GM23338 (cell line): ENCODE measurements at regions not wholly inside any gene's neighbourhood (a gene's known extent, or its start where the extent isn't known, plus 50 kb on each side); places are given as distances from the start of the nearest gene placed in this dataset.

Source experiments
- ATAC-seq: fragments of 200-7000 bp; cut with Tn5 transposase; 3 replicates; pipeline ENCODE4 v1.9.1; 2020
- DNase-seq: peaks from one replicate; pipeline ENCODE4 v3.0.0-alpha.2; 2015; ENCODE audit warnings: low spot score
- H2AFZ ChIP-seq: fragments of 200-600 bp; sonication (generic); 2 replicates; pipeline ENCODE4 v1.8.0; 2016; ENCODE audit warnings: antibody characterized with exemption, mild to moderate bottlenecking, moderate library complexity
- H3F3A ChIP-seq: fragments of 200-600 bp; sonication (generic); replicated peaks from 2 replicates; pipeline ENCODE4 v1.8.0; 2017; ENCODE audit warnings: antibody characterized with exemption, mixed run types, low read depth
- H3K27ac ChIP-seq: fragments of 200-600 bp; sonication (generic); 2 replicates; pipeline ENCODE4 v1.6.1; 2016; ENCODE audit warnings: low read depth
- H3K27me3 ChIP-seq: fragments of 200-600 bp; sonication (generic); 2 replicates; pipeline ENCODE4 v1.8.0; 2016; ENCODE audit warnings: mild to moderate bottlenecking, mixed run types, moderate library complexity; ENCODE audit not compliant: insufficient read depth
- H3K36me3 ChIP-seq: fragments of 200-600 bp; sonication (generic); 2 replicates; pipeline ENCODE4 v1.8.0; 2016; ENCODE audit warnings: mild to moderate bottlenecking; ENCODE audit not compliant: insufficient read depth
- H3K4me1 ChIP-seq: fragments of 200-600 bp; sonication (generic); 2 replicates; pipeline ENCODE4 v1.8.0; 2016; ENCODE audit warnings: mild to moderate bottlenecking, moderate library complexity; ENCODE audit not compliant: insufficient read depth
- H3K4me2 ChIP-seq: fragments of 200-600 bp; sonication (generic); 2 replicates; pipeline ENCODE4 v1.7.1; 2017; ENCODE audit warnings: mixed run types
- H3K4me3 ChIP-seq: fragments of 200-600 bp; sonication (generic); 2 replicates; pipeline ENCODE4 v1.6.1; 2016; ENCODE audit warnings: mixed run types
- H3K79me2 ChIP-seq: fragments of 200-600 bp; sonication (generic); replicated peaks from 2 replicates; pipeline ENCODE4 v1.8.0; 2017; ENCODE audit warnings: mild to moderate bottlenecking; ENCODE audit not compliant: insufficient read depth
- H3K9me2 ChIP-seq: fragments of 200-600 bp; sonication (generic); 2 replicates; pipeline ENCODE4 v1.8.0; 2017; ENCODE audit not compliant: insufficient read depth
- H4K20me1 ChIP-seq: fragments of 200-600 bp; sonication (generic); replicated peaks from 2 replicates; pipeline ENCODE4 v1.8.0; 2017; ENCODE audit warnings: mild to moderate bottlenecking; ENCODE audit not compliant: insufficient read depth
- H3K27ac Mint-ChIP-seq: 2 replicates; pipeline ENCODE4 v1.8.0; 2020; ENCODE audit warnings: inconsistent platforms, mild to moderate bottlenecking, moderate library complexity, mixed read lengths
- H3K27me3 Mint-ChIP-seq: 3 replicates; pipeline ENCODE4 v1.8.0; 2022; ENCODE audit warnings: low read depth, mild to moderate bottlenecking, moderate library complexity, mixed read lengths, inconsistent platforms; ENCODE audit not compliant: insufficient read depth, poor library complexity
- H3K36me3 Mint-ChIP-seq: 3 replicates; pipeline ENCODE4 v1.8.0; 2021; ENCODE audit warnings: low read depth, mild to moderate bottlenecking, inconsistent platforms, moderate library complexity, mixed read lengths
- H3K4me1 Mint-ChIP-seq: 3 replicates; pipeline ENCODE4 v1.8.0; 2020; ENCODE audit warnings: mild to moderate bottlenecking, inconsistent platforms, mixed read lengths
- H3K4me3 Mint-ChIP-seq: 3 replicates; pipeline ENCODE4 v1.8.0; 2021; ENCODE audit warnings: moderate library complexity, mild to moderate bottlenecking, inconsistent platforms, mixed read lengths
- H3K9me3 Mint-ChIP-seq: 3 replicates; pipeline ENCODE4 v1.8.0; 2020; ENCODE audit warnings: moderate library complexity, mild to moderate bottlenecking, inconsistent platforms, mixed read lengths
- CREB1 ChIP-seq: fragments of 250-450 bp; sonication (Bioruptor Pico); IDR thresholded peaks from 2 replicates; pipeline ENCODE4 v1.5.0; 2020; ENCODE audit warnings: low read depth, mild to moderate bottlenecking, moderate library complexity
- EZH2 ChIP-seq: fragments of 200-600 bp; sonication (generic); IDR thresholded peaks from one replicate; pipeline ENCODE4 v1.8.0; 2017; ENCODE audit warnings: antibody characterized with exemption, mild to moderate bottlenecking, low read depth; ENCODE audit not compliant: unreplicated experiment
- EZH2phosphoT487 ChIP-seq: fragments of 200-600 bp; sonication (generic); IDR thresholded peaks from one replicate; pipeline ENCODE4 v1.8.1; 2018; ENCODE audit warnings: antibody characterized with exemption; ENCODE audit not compliant: unreplicated experiment
- JUNB ChIP-seq: IDR thresholded peaks from one replicate; pipeline ENCODE4 v1.6.1; 2016; ENCODE audit warnings: antibody characterized with exemption; ENCODE audit not compliant: unreplicated experiment
- NANOG ChIP-seq: IDR thresholded peaks from 2 replicates; pipeline ENCODE4 v1.6.1; 2016; ENCODE audit warnings: antibody characterized with exemption, borderline replicate concordance
- POLR2AphosphoS5 ChIP-seq: IDR thresholded peaks from 2 replicates; pipeline ENCODE4 v1.6.1; 2016; ENCODE audit warnings: antibody characterized with exemption, low read depth
- STAT1 ChIP-seq: IDR thresholded peaks from one replicate; pipeline ENCODE4 v1.6.1; 2016; ENCODE audit warnings: antibody characterized with exemption; ENCODE audit not compliant: unreplicated experiment
- ZNF114 ChIP-seq: fragments of 250-450 bp; sonication (Bioruptor Pico); IDR thresholded peaks from 2 replicates; pipeline ENCODE4 v1.5.0; 2020; ENCODE audit warnings: mild to moderate bottlenecking, moderate library complexity
- ZNF331 ChIP-seq: fragments of 250-450 bp; sonication (Bioruptor Pico); IDR thresholded peaks from 2 replicates; pipeline ENCODE4 v1.5.0; 2020; ENCODE audit warnings: low read depth, mild to moderate bottlenecking, moderate library complexity
- TF ChIP-seq, protein P1 (sequence below): fragments of 250-450 bp; sonication (Bioruptor Pico); IDR thresholded peaks from 2 replicates; pipeline ENCODE4 v1.5.0; 2020; ENCODE audit warnings: mild to moderate bottlenecking, moderate library complexity
- TF ChIP-seq, protein P2 (sequence below), 2 experiments: fragments of 200-600 bp in 1 of 2; sonication (generic) in 1 of 2; conservative IDR thresholded peaks; 2 replicates each; pipeline versions ENCODE4 v1.5.1 to v1.6.1; 2016 to 2017; ENCODE audit warnings: antibody characterized with exemption in 2 of 2, low read depth in 2 of 2, mild to moderate bottlenecking in 2 of 2, moderate library complexity in 1 of 2
- TF ChIP-seq, protein P3 (sequence below): IDR thresholded peaks from one replicate; pipeline ENCODE4 v1.6.1; 2018; ENCODE audit warnings: antibody characterized with exemption; ENCODE audit not compliant: unreplicated experiment
- TF ChIP-seq, protein P4 (sequence below): IDR thresholded peaks from 2 replicates; pipeline ENCODE4 v1.6.1; 2016; ENCODE audit warnings: antibody characterized with exemption

DNA sequence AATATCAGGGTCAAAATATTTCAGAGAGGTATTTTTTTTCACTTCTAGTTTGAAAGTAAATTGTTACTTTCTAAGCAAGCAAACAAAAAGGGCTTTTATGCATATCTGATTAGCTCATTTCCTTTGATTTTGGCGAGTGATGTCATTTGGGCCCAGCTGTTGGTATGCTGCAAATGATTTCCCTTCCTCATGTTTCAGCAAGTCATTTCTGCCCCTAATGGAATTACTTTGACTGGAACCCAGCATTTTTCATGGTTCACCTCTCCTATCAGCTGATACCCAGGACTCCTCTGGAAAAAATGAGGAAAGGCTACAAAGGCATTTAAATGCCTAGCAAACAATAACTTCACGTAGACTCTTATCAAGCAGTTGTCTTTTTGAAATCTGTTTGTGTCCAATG, 500.6 kb downstream of the EBF1 start:
- Mint-ChIP-seq H3K36me3 (no peaks in the 10 kb centered on the region), H3K4me3 (no peak overlapping the region), H3K4me1 (no peaks in the 10 kb centered on the region), H3K9me3 (peaks cover 4% of the 10 kb centered on the region; the same call in 2 of the 3 replicates), H3K27ac (no peak overlapping the region), H3K27me3 (peaks cover 2% of the 10 kb centered on the region)
- Histone ChIP-seq H3K79me2 (no peaks in the 10 kb centered on the region), H2AFZ (no peak overlapping the region; the same call in 1 of the 2 replicates), H3K27me3 (no peaks in the 10 kb centered on the region), H3K9me2 (peaks cover 12% of the 10 kb centered on the region; the same call in 1 of the 2 replicates), H4K20me1 (no peaks in the 10 kb centered on the region), H3K36me3 (no peaks in the 10 kb centered on the region), H3K4me2 (no peak overlapping the region), H3F3A (no peaks in the 10 kb centered on the region), H3K4me3 (no peak overlapping the region), H3K4me1 (no peaks in the 10 kb centered on the region), H3K27ac (no peak overlapping the region)
- DNase-seq, result no peak
- TF ChIP-seq, protein P1, sequence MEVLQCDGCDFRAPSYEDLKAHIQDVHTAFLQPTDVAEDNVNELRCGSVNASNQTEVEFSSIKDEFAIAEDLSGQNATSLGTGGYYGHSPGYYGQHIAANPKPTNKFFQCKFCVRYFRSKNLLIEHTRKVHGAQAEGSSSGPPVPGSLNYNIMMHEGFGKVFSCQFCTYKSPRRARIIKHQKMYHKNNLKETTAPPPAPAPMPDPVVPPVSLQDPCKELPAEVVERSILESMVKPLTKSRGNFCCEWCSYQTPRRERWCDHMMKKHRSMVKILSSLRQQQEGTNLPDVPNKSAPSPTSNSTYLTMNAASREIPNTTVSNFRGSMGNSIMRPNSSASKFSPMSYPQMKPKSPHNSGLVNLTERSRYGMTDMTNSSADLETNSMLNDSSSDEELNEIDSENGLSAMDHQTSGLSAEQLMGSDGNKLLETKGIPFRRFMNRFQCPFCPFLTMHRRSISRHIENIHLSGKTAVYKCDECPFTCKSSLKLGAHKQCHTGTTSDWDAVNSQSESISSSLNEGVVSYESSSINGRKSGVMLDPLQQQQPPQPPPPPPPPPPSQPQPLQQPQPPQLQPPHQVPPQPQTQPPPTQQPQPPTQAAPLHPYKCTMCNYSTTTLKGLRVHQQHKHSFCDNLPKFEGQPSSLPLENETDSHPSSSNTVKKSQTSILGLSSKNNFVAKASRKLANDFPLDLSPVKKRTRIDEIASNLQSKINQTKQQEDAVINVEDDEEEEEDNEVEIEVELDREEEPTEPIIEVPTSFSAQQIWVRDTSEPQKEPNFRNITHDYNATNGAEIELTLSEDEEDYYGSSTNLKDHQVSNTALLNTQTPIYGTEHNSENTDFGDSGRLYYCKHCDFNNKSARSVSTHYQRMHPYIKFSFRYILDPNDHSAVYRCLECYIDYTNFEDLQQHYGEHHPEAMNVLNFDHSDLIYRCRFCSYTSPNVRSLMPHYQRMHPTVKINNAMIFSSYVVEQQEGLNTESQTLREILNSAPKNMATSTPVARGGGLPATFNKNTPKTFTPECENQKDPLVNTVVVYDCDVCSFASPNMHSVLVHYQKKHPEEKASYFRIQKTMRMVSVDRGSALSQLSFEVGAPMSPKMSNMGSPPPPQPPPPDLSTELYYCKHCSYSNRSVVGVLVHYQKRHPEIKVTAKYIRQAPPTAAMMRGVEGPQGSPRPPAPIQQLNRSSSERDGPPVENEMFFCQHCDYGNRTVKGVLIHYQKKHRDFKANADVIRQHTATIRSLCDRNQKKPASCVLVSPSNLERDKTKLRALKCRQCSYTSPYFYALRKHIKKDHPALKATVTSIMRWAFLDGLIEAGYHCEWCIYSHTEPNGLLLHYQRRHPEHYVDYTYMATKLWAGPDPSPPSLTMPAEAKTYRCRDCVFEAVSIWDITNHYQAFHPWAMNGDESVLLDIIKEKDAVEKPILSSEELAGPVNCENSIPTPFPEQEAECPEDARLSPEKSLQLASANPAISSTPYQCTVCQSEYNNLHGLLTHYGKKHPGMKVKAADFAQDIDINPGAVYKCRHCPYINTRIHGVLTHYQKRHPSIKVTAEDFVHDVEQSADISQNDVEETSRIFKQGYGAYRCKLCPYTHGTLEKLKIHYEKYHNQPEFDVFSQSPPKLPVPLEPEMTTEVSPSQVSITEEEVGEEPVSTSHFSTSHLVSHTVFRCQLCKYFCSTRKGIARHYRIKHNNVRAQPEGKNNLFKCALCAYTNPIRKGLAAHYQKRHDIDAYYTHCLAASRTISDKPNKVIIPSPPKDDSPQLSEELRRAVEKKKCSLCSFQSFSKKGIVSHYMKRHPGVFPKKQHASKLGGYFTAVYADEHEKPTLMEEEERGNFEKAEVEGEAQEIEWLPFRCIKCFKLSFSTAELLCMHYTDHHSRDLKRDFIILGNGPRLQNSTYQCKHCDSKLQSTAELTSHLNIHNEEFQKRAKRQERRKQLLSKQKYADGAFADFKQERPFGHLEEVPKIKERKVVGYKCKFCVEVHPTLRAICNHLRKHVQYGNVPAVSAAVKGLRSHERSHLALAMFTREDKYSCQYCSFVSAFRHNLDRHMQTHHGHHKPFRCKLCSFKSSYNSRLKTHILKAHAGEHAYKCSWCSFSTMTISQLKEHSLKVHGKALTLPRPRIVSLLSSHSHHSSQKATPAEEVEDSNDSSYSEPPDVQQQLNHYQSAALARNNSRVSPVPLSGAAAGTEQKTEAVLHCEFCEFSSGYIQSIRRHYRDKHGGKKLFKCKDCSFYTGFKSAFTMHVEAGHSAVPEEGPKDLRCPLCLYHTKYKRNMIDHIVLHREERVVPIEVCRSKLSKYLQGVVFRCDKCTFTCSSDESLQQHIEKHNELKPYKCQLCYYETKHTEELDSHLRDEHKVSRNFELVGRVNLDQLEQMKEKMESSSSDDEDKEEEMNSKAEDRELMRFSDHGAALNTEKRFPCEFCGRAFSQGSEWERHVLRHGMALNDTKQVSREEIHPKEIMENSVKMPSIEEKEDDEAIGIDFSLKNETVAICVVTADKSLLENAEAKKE, result no peak
- TF ChIP-seq EZH2, result no peak
- no peak for TF ChIP-seq ZNF114 (CRISPR knock-in tag)
- TF ChIP-seq, protein P2, sequence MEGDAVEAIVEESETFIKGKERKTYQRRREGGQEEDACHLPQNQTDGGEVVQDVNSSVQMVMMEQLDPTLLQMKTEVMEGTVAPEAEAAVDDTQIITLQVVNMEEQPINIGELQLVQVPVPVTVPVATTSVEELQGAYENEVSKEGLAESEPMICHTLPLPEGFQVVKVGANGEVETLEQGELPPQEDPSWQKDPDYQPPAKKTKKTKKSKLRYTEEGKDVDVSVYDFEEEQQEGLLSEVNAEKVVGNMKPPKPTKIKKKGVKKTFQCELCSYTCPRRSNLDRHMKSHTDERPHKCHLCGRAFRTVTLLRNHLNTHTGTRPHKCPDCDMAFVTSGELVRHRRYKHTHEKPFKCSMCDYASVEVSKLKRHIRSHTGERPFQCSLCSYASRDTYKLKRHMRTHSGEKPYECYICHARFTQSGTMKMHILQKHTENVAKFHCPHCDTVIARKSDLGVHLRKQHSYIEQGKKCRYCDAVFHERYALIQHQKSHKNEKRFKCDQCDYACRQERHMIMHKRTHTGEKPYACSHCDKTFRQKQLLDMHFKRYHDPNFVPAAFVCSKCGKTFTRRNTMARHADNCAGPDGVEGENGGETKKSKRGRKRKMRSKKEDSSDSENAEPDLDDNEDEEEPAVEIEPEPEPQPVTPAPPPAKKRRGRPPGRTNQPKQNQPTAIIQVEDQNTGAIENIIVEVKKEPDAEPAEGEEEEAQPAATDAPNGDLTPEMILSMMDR (conservative IDR thresholded peaks at IDR 0.05; ENCODE audit: low read depth in 2 of 2), result no peak
- TF ChIP-seq, protein P3, sequence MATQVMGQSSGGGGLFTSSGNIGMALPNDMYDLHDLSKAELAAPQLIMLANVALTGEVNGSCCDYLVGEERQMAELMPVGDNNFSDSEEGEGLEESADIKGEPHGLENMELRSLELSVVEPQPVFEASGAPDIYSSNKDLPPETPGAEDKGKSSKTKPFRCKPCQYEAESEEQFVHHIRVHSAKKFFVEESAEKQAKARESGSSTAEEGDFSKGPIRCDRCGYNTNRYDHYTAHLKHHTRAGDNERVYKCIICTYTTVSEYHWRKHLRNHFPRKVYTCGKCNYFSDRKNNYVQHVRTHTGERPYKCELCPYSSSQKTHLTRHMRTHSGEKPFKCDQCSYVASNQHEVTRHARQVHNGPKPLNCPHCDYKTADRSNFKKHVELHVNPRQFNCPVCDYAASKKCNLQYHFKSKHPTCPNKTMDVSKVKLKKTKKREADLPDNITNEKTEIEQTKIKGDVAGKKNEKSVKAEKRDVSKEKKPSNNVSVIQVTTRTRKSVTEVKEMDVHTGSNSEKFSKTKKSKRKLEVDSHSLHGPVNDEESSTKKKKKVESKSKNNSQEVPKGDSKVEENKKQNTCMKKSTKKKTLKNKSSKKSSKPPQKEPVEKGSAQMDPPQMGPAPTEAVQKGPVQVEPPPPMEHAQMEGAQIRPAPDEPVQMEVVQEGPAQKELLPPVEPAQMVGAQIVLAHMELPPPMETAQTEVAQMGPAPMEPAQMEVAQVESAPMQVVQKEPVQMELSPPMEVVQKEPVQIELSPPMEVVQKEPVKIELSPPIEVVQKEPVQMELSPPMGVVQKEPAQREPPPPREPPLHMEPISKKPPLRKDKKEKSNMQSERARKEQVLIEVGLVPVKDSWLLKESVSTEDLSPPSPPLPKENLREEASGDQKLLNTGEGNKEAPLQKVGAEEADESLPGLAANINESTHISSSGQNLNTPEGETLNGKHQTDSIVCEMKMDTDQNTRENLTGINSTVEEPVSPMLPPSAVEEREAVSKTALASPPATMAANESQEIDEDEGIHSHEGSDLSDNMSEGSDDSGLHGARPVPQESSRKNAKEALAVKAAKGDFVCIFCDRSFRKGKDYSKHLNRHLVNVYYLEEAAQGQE, result no peak
- TF ChIP-seq, protein P4, sequence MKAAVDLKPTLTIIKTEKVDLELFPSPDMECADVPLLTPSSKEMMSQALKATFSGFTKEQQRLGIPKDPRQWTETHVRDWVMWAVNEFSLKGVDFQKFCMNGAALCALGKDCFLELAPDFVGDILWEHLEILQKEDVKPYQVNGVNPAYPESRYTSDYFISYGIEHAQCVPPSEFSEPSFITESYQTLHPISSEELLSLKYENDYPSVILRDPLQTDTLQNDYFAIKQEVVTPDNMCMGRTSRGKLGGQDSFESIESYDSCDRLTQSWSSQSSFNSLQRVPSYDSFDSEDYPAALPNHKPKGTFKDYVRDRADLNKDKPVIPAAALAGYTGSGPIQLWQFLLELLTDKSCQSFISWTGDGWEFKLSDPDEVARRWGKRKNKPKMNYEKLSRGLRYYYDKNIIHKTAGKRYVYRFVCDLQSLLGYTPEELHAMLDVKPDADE, result no peak
- no peak for TF ChIP-seq ZNF331 (CRISPR knock-in tag)
- TF ChIP-seq JUNB, result no peak
- TF ChIP-seq POLR2AphosphoS5, result no peak
- no peak for TF ChIP-seq CREB1 (CRISPR knock-in tag)
- no peak for TF ChIP-seq NANOG
- no peak for TF ChIP-seq STAT1
- TF ChIP-seq EZH2phosphoT487, result no peak
- no peak for ATAC-seq
